Stimulated activated CD4-positive, alpha-beta T cell treated with anti-CD3 and anti-CD28 coated beads, Interleukin-4, amount 100 ng/mL, for 4 hours (primary cell): ENCODE measurements at regions not wholly inside any gene's neighbourhood (a gene's known extent, or its start where the extent isn't known, plus 50 kb on each side); places are given as distances from the start of the nearest gene placed in this dataset.

Source experiments
- DNase-seq, 2 experiments: peaks; one replicate each; pipeline ENCODE4 v3.0.0-alpha.2; 2020

DNA sequence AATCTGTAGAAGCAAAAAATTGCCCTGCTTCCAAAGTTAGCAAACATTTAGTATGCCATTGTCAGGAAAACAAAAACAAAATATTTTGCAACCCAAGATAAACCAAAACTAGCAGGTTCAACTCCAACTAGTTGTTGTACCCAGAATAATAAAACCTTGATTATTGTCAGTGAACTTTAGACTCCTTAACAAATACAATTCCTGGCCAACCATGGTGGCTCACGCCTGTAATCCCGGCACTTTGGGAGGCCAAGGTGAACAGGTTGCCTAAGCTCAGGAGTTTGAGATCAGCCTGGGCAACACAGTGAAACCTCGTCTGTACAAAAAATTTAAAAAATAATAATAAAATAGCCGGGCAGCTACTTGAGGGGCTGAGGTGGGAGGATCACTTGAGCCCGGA, 53.6 kb upstream of the EPCAM start:
- no peak for DNase-seq

DNA sequence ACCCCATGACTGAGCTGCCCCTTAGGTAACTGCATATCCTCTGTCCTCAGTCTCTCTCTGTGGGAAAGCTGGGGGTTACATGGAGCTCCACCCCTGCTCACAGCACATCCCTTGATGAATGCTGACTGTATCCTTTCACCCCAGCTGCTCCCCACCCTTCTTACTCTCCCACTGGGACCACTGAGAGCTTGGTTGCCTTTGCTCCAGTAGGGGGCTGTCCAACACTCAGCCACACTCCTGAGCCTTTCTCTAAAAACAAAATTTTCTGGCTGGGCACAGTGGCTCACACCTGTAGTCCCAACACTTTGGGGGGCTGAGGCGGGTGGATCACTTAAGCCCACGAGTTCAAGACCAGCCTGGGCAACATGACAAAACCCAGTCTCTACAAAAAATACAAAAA, 55.4 kb upstream of the EPCAM start:
- no peak for DNase-seq

DNA sequence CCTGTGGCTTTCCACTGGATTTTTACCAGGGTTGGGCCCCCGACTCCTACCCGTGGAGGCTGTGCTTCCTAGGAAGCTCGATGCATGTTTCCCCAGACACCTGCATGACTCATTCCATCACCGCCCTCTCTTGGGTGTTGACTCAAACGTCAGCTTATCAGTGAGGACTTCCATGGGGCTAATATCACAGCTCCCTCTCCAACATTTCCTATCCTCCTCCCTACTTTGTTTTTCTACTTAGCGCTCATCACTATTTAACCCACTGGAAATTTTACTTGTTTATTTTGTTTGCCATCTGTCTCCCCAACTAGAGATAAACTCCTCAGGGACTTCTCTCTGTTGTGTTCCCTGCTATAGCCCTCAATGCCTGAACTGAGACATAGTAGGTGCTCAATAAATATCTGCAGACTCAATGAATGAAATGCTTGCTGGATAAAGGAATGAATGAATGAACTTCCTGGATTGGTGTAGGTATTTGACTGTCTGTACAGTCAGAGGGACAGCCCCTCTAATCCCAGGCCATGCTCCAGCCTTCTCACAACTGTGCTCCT, 55.9 kb upstream of the EPCAM start:
- DNase-seq = no peak

DNA sequence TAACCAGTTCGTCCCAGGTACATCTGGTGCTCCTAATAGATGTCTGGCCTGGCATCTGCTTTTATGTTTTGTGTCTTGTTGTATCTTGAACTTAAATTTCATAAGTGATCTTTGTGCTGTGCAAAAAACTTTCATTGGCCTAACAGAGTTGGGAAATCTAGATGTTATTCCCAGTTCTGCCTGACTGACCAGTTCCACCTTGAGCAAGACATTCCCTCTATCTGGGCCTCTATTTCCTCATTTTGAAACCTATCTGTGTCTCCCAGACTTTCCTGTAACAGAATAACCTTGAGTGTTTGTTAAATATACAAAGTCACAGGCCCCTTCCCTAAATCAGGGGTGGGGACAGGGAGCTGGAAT, 56.6 kb upstream of the EPCAM start:
- no peak for DNase-seq

DNA sequence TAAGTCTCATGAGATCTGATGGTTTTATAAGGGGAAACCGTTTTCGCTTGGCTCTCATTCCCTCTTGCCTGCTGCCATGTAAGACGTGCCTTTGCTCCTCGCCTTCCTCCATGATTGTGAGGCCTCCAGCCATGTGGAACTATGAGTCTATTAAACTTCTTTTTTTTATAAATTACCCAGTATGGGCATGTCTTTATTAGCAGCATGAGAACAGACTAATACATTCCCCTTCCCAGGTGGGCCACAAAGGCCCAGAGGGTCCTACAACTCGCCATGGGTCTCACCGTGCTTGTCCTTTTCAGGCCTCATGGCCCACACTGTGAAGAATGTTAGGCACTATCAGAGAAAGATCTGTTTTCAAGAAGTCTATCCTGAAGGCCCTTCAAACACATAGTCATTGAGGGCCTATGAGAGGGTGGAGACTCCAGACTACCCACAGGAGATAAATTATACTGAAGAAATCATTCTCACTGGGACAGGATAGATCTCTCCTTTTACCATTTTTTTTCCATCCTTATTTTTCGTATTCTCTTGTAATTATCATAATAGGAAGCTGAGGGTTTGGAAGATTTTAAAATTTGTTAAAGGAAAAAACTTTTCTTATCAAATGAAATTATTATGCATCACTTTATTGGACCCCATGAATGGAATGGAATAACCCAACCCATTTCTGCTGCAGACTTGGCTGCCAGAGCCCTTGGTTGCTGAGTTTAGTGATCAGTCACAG, 57.2 kb upstream of the EPCAM start:
- no peak for DNase-seq

DNA sequence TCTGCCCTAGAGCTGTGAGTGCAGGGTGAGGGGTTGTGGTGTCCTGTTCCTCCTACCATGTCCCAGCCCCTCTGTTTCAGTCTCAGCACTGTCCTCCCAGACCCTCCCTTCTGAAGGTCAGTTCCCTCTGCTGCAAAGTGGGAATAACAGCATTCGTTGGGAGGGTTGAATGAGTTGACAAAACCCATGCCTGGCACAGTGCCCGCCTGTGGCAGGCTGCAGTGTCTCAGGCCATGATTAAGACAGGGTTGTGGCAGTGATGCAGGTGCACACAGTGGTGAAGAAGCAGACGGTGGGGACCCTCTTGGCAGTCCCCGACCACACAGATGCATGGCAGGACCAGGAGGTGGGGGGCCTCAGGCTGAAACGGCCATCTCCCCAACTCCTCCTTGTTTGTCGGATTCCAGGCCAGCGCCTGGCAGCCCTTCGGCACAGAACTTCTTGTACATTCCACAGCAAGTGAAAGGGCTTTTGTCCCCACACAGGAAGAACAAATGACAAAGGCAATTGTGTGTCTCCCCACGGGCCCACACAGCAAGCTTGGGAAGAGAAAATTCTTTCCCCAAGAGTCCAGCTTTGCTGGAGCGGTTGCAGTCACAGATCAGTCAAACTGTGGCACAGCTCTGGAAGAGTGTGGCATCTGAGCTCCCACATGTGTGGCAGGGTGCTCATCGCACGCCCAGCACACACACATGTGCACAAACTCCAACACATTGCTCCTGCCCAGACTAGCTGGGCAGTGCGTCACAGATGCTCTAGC, 58.1 kb upstream of the EPCAM start:
- DNase-seq = no peak

DNA sequence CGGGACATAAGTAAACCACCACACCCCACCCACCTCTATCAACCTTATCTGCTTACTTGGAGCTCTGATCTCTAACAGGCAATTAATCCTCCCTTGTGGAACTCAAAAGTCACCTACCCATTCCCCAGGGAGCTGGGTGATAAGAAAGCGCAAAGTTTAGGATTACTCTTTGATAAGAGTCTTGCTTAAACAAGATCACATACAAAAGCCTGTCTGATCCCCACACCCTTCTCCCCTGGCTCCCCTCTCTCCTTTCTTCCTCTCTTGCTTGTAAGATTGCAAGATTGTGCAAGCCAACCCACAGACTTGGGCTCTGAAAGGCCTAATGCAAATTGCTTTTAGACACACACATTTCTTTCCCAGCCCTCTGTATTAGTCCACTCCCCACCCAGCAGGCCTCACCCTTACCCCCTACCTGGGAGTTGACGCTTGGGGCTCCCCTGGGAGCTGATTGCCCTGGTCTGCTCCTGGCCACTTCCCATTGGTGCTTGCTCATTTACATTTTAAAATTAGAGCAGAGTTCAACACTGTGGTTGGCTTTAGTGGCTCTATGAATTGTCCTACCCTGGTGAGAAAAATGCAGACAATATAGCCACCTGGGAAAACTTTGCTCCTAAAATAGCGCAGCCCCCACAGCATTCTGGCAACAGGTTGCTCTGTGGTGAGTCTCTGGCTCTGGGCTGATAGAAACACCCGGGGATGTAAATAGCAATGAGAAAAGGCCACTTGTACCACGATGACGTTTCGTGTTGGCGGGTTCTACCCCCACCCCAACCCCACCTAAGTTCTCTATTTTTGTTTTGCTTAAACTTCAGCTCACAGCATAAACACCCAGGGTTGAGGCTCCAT, 58.9 kb upstream of the EPCAM start:
- no peak for DNase-seq

DNA sequence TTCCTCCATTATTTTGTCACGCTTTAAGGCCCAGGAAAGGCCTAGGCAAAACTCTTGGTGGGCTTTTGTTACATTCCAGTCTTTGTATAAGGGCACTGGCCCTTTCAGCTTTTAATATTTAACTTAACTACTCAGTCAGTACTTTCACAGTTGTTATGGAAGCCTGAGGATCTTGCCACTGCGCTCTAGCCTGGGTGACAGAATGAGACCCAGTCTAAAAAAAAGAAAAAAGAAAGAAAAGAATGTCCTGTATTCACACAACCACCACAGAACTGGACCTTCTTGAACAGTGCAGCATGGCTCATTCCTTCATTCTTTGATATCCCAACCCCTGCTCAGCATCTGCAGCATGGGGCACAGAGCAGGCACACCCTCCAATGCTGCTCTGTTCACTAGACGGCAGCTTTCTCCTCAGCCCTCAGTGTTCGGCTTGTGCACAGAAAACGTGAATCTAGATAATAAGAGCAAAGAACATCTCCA, 59.6 kb upstream of the EPCAM start:
- no peak for DNase-seq

DNA sequence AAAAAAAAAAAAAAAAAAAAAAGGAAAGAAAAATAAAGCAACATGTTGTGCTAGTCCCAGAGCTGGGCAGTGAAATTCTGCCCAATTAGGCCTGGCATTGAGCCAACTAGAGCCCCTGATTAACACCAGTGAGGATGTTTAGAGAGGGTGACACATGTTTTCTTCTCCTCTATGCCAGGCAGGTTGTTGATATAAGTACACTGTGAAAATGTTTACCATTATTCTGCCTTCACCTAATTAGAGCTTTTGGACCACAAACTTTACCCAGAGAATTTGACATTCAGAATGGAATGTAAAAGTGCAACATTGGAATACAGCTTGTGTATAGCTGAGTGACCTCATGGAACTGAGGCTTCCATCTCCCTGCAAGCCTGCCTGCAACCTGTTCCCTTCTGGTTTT, 62.0 kb upstream of the EPCAM start:
- DNase-seq = no peak

DNA sequence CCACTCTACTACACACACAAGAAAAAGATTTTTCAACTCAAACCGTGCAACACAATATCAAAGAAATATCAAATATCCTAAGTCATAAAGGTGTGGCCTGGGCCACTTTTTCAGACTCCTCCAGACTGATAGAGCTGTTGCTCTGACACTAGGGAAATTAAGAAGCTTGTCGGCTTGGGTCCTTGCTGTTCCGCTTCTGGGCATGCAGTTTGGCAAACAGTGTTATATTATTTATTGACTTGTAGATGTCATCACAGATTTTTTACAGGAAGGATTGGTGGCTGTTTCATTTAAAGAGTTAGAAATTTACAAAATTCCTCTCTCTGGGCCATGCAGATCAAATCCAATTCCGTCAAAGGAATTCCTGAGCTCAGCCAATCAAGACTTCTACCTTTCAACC, 64.5 kb upstream of the EPCAM start:
- DNase-seq = no peak

DNA sequence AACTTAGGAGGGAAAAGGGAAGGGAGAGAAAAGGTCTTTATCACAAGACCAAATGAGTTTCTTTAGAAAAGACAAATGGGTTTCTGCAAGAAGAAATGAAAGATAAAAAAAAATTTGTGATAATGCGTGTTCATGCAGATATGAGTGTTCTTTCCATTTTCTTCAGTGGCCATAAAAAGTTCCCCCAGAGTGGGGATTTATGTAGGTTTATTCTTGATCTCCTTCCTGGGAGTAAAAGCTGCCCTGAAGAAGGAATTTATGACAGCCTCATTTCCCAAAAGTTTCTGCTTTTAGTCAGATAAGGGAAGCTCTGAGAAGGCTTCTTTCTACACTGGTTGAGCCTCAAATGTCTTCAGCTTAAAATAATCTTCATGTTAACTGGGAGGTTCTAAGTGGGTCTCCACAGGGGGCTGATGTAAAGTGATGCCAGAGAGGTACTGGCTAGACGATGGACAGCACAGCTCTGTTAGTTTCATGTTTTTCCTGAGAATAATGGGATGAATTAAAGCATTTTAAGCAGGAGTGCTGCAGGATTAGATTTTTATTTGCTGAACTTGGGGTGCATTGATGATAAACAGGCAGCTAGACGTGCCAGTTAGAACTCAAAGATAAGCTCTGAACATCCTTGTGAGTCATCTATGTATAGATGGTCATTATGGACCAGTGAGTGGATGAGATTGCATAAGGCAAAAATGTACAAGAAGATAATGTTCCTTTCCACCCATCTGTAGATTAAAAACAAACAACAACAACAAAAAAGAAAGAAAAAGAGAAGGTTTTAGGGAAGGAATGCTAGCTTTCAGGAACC, 65.6 kb upstream of the EPCAM start:
- DNase-seq = no peak

DNA sequence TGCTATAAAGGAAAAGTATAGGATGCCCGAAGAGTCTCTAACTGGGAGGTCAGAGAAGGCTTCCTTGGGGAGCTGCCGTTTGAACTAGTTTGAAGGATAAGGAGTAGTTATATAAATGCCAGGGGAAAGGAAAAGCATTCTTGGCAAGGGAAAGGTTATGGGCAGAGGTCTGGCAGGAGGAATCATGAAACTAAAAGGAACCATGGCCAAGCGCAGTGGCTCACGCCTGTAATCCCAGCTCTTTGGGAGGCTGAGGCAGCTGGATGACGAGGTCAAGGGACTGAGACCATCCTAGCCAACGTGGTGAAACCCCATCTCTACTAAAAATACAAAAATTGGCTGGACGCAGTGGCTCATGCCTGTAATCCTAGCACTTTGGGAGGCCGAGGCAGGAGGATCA, 66.8 kb upstream of the EPCAM start:
- no peak for DNase-seq

DNA sequence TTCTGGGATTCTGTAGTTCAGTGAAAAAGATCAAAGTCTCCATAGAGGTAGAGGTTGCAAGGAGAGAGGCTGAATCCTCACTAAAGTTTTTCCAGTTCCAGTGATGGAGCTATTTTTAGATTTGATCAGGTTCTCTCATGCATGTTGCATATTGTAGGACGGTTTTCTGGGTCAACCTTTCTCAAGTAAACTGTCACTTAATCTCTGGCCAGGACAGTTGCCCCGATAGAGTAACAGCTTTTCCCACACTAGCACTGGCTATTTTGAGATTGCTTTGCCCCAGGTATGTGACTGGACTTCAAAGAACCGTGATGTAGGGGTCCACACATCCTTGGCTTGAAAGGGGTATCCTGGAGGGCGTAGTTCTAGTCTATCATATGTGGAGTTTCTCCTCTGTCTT, 67.4 kb upstream of the EPCAM start:
- no peak for DNase-seq

DNA sequence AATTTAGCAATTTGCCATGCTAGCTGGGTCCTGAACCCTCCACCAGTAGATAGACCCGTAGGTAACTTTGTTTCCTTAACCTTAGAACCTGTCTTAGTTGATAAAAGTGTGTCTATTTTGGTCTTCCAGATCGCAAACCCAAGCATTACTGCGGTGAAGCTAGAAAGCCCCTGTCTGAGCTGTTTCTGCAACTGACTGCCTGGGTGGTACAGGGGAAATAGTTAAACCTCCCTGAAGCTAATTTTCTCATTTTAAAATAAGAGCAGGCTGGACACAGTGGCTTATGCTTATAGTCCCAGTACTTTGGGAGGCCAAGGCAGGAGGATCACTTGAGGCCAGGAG, 67.9 kb upstream of the EPCAM start:
- no peak for DNase-seq

DNA sequence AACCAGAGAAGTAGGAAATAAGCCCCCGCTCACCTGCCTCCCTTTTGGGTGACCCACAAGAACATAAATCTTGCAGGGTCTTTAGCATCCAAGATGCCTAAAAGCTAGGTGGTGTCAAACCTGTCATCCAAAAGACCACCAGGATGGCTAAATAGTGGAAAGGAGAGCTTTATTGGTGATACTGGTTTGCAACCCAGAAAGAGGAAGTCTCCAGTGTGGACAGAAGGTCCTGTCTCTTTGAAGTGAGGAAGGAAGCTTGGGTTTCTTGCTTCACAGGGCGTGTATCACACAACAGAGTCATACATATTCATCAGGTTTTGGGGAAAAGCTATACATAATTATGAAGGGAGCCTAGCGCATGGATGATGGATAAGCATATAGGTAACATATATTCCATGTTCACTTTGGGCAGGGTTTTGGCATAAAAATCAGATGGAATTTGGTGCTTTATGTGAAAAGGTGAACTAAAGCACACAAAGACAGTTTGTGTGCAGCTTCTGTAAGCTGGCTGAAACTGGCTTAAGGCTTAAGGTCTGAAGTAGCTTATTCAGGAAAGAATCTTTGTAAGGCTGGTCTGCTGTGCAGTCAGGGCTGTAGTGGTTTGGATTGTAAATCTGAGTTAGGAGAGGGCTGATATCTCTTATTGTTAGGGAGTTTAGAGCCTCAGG, 68.4 kb upstream of the EPCAM start:
- DNase-seq = no peak

DNA sequence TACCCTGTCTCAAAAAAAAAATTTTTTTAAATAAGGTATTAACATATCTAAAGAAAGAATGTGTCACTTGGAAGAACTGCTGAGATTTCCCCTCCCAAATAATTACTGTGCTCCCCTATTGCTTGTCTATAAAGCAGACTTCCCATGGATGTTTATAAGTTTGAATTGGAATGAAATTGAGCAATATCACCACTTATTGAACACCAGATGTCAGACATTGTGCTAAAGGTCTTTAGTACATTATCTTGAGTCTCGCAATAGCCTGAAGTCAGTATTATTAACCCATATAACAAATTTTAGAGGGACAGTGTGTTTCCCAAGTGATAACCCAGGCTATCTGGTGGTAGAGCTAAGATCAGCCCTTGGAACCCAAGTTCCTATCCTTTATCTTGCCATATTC, 69.0 kb upstream of the EPCAM start:
- no peak for DNase-seq

DNA sequence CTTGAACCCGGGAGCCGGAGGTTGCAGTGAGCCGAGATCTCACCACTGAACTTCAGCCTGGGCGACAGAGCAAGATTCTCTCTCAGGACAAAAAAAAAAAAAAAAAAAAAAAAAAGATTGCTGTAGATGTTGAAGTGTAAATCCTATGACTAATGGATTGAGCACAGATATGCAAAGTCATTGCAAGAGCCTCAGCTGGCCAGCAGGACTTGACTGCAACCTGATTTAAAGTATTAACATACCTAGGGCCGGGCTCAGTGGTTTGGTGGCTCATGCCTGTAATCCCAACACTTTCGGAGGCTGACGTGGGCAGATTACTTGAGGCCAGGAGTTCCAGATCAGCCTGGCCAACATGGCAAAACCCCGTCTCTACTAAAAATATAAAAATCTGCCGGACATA, 69.6 kb upstream of the EPCAM start:
- no peak for DNase-seq

DNA sequence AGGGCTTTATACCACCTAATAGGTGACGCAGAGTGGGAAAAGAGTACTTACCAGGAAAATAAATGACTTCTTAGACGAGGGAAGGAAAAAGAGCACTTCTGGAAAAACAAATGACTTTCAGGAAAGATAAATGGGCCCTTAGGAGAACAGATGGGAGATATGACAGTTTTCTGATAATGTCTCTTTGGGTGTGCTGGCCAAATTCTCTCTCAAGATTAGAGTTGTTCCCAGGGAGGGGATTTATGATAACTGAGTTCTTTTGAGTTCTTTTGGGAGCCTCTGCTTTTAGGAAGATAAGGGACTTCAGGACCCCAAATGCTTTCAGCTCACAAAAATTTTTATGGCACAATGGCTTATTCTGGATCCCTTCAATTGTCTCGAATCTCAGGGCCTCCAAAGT, 70.3 kb upstream of the EPCAM start:
- DNase-seq = no peak

DNA sequence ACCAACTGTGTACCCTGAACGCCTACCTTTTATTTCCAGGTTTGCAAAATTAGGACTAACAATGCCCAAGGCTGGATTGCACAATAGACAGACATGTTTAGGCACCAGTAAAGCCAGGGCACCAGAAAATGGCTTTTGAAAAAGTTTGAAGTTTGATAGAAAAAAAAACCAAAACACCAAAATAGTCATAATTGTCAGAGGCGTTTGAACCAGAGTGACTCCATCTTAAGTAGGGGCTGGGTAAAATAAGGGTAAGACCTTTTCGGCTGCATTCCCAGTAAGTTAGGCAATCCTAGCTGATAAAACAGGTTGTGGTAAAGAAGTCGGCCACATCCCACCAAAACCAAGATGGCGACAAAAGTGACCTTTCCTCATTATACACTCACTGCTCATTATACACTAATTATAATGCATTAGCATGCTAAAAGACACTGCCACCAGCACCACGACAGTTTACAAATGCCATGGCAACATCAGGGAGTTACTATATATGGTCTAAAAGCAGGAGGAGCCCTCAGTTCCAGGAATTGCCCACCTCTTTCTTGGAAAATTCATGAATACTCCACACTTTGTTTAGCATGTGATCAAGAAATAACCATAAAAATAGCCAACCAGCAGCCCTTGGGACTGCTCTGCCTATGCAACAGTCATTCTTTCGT, 71.2 kb upstream of the EPCAM start:
- DNase-seq = no peak

DNA sequence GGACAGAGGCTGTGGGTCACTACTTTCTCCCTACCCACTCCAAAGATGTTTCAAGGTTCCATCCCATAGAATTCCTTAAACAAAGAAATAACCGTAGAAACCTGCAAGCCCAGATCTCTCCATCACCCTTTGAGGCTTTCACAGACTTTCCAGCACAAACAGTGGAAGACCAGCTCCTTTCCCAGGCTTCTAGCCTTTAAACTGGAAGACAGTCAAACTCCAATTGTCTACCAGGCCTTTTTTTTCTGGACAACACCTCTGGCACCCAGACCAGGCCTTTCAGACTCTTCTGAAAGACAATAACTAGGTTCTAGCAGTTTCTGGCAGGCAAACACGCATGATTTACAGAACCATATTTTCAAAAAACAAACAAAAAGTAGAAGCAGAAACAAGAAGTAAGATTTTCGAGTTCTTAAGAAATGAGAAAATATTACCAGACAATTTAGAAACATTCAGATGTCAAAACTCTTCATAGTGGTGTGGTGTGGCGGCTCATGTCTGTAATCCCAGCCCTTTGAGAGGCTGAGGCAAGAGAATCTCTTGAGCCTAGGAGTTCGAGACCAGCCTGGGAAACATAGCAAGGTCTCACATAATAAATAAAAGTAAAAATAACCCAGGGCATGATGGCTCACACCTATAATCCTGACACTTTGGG, 73.0 kb upstream of the EPCAM start:
- no peak for DNase-seq
